HG02885 (cell line): ENCODE measurements at regions not wholly inside any gene's neighbourhood (a gene's known extent, or its start where the extent isn't known, plus 50 kb on each side); places are given as distances from the start of the nearest gene placed in this dataset.

Source experiments
- ATAC-seq: cut with Tn5 transposase; IDR thresholded peaks from one replicate; pipeline ENCODE4 v1.9.1; 2021; ENCODE audit warnings: mild to moderate bottlenecking; ENCODE audit not compliant: unreplicated experiment, poor library complexity

DNA sequence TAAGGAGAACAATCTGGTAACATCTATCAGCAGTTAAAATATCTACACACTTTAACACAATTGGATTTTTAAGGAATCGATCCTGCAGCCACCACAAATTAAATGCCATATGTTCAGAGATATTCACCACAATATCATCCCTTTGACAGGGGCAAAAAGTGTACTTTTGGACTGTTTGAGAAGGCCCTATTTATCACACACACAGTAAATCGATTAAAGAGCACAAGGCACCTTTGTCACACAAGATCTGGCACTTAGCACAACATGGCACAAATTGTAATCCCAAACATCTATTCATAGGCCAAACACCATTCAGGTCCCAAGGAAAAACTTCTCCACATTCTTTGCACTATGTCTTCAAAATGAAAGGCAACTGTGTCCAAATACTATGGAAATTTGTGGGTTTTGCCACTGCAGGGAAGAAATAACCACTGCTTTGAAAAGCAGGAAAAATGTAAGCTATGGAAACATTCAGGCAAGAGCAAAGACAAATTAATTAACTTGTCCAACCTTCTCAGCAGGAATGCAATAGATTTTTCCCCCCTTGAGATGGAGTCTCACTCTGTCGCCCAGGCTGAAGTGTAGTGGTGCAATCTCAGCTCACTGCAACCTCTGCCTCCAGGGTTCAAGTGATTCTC, 282.5 kb upstream of the TMPO start:
- no peak for ATAC-seq

DNA sequence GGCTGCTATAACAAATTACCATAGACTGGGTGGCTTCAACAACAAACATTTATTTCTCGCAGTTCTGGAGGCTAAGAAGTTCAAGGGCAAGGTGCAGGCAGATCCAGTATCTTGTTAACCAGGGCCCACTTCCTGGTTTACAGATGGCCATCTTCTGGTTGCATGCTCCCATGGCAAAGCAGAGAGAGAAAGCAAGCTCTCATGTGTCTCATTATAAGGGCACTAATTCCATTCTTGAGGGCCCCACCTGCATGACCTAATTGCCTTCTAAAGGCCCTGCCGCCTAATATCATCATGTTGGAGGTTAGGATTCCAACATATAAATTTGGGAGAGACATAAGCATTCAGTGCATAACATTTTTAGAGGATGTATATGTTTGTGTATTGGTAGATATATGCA, 280.1 kb upstream of the TMPO start:
- ATAC-seq: no peak

DNA sequence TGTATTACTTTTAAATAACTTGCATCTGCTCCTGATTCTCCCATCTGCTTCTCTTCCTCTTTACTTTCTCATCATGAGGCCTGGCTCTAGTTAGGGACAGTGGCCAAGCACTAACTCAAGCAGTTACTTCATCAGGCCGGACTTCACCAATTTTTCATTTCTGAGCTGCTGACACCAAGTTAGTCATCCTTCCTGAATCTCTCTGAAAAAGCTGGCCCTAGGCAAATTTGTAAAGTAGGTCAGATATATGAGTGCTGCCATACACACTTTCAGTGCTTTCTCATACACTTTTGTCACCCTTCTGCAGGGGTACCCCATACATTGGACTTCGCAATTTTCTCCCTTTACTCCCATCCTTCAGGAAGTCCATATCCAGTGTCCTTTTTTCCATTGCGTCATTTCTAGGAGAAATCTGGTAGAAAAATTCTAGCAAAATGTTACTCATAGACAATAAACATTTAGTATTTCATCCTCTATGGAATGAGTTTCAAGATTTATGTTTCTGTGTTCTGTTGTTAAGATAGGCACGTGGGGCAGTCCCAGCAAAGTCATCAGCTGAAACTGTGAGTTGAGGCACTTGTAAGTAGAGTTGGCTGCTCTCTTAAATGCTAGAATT, 276.8 kb upstream of the TMPO start:
- no peak for ATAC-seq

DNA sequence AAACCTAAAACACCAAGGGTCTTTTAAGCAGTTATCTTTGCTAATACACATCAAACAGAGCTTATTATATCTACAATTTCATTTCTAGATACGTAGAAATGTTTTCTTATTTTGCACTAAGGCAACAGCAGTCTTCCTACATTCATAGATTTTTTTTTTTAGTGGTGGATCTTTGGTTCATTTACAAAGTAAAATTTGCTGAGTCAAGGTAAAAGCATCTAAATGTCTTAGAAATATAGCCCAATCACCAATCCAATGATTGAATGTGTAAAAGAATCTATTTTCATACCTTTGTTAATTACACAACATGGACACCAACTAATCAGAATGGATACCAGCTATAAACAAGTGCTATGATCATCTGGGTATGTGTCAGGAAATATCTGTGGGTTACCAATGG, 272.2 kb upstream of the TMPO start:
- no peak for ATAC-seq

DNA sequence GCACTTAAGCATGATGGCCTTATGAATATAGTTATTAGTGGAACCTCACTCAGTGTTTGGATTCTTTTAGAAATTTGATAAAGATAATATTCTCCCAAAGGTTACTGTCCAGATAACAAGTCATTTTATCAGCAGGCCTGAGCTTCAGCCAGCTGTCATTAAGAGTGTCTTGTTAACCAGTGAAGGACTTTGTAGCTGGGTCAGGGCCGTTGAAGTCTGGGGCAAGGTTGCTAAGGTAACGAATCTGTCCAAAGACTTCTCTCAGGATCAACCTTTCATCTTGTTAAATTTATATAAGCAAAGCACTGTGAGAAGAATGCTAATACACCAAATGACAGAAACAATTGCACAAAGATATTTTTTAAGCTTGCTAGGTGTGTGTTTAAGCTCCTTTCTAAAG, 271.3 kb upstream of the TMPO start:
- no peak for ATAC-seq

DNA sequence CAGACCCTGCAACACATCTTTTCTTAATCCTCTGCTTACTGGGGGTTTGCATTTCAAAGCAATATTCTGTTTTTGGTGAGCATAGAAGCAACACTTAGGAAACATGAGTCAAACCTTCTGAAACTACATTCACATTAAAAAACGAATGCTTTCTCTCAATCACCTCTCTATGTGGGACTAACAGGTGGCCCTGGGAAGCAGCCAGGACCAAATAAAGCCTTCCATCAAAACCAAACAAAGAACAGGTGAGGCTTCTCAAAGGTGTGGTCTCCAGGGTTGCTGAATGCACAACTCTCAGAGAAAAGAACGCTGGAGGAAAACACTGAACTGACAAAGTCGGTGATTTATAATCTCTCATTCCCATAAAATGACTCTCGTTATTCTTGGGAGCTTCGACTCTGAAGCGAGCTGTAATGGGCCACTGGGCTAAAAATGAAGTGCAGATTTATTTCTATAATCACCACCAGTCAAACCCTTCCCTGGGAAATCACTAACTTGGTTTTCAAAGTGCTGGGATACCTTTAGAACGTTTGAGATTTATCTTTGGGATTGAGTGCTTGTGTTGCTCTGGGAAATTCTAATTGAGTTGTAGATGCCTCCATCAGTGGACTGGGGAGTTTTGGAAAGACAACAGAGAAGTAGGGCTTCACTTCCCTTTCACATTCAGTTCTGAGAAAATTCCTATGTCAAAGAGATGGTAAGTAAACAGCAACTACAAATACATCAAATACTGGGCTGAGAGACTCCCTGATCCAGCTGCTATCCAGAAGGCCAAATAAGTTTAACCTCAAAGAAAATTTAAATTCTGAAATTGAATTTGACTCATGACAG, 262.0 kb upstream of the TMPO start:
- no peak for ATAC-seq

DNA sequence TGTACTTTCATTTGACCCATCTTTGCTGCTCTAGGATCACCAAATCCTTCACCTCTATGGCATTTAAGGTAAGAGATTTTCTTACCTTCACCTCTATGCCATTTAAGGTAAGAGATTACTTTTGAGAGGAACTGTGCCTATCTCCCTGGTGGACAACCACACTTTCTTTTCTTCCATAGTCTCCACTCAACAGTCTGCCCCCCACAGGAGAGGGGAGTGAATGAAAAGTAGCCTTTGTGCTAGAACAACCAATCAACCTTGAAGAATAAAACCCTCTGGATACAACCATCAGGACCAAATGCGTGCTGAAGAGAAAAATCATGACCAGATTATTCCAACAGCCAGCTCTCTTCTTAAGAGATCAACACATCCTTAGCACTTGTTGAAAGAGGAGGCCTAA, 258.6 kb upstream of the TMPO start:
- ATAC-seq: no peak

DNA sequence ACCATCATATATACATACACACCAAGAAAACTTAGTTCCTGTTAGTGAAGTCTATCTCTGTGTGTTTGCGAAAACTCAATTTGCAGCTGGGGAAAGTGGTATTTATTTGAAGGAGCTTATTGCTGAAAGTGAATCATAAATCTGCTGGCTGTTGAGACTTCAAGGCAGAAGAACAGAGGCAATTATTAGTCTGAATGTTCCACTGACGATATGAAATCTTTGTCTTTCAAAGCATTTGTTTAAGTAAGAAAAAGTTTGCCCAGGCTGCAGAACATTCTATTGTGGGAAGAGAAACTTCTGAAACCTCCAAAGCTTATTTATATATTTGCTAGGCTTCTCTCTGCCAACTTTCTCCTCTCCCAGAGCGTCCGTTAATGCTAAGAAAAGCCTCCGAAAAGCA, 255.7 kb upstream of the TMPO start:
- no peak for ATAC-seq

DNA sequence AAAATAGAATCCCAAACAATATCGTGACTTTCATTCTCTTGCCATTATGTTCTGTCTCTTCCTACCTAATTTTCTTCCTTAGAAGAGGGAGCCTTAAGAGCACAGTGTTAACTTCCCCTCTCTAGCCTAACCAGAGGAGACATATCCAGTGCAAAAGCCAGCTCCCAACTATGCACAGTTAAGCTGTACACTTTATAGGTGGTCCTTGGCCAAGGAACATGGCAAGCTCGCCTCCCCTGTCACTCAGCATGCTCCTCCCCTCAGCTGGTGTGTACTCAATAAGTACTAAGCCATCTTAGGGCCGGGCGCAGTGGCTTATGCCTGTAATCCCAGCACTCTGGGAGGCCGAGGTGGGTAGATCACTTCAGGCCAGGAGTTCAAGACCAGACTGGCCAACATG, 255.1 kb upstream of the TMPO start:
- ATAC-seq: no peak

DNA sequence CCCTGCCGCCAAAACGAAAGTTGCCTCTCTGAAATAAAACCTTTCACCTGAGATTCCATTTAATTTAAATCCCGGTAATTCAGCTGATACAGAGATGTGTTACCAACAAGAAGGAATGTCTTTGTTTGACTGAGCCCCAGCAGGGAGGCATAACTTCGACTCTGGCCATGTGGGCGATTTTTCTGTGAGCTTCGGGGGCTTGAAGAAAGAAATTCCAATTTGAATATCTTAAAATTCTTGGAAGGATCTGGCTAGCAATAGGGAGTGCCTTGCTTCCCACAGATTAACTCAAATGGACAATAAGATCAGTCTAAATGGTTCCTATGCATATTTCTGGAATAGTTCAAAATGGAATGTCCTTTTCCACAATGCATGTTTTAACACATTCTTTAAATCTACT, 252.5 kb upstream of the TMPO start:
- ATAC-seq: no peak

DNA sequence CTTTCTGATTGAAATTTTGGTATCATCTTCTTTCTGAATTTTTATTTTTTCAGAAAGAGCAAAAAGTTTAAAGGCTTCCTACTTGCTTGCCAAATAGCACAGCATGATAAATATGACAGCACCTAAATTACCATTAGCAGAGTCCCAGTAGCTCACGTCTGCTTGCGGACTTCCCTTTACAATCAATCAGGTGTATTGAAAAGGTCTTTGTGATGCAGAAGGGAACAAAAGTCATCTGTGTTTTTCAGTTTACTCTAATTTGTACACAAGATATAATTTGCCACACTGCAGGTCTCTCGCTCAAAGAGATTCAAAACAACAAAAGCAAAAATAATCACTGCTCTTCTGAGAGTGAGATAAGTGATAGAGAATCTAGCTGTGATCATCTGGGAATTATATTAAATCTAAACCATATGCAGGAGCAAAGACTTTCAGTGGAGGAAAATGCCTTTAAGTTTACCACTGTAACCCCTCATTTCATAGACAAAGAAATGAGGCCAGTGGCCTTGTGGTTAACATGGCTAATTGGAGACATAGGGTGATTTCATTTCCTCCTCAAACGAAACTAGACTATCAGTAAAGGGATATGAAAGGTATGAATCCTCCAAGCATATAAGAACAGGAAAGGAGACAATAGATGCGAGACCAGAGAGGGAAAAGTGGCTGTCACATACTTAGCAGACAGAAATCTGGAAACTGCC, 240.8 kb upstream of the TMPO start:
- ATAC-seq: peak; percentile 99

DNA sequence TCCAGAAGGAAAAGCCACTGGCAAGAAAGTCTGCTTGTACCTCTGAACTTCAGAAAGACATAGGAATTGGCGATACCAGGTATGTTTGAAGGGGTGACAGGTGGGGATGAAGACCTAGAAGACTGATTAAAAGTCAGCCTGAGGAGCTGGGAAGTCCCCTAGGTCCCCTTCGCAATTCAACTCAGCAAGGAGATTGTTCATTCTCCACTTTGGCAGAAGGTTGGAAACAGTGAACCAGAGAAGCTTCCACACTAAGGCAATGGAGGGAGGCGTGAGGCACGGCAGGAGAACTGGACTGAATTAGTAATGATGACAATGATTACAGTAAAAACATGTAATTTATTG, 240.3 kb upstream of the TMPO start:
- ATAC-seq: peak; percentile 49

DNA sequence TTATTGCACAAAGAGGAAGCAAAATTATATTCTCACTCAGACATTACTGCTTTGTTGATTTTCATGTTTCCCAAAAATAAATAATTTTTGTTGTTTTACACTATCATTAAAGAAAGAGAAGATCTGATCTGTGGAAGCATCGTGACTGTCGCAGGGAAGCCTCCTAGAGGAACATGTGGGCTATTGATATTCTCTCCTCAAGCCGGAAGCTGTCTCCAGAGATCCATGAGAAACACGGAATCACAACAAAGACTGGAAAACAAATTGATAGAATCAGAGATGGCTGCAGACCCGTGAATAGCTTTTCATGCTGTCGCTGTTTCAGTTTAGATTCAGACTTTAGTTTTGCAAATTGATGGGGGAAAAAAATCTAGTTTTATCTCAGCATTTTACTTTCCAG, 235.2 kb upstream of the TMPO start:
- no peak for ATAC-seq

DNA sequence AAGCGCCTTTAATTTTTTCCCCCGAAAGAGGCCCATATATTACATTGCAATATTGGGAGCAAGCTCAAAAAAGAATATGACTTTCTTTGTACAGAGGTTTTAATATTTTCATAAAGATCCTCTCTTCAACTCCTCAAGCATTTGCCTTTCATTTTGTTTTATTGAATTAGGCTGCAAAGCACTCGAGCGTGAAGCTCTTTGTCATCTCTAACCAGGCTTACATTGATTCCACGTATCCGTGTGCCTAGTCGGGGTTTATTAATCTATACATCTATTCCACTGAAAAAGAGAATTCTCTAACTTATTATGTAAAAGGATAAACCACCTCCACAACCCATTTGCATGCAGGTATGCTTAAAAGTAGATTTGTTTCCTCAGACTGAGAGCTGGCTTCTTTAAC, 234.8 kb upstream of the TMPO start:
- no peak for ATAC-seq

DNA sequence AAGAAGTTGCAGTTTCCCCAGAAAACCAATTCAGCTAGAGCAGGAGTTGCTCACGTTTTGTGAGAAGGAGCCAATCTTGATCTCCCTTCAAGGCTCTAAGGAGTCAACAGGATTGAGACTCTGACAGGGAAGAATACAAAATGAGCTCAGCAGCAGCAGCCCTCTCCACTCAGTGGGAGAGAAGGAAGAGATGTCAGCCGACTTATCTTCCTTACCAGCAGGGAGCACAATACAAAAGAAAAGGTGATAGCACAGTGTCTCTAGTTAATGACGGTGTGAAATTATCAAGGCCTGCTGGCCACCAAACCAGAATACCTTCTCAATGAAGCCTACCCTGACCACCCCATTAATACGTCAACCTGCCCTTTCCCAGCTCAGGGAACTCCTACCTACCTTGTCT, 223.6 kb upstream of the TMPO start:
- no peak for ATAC-seq

DNA sequence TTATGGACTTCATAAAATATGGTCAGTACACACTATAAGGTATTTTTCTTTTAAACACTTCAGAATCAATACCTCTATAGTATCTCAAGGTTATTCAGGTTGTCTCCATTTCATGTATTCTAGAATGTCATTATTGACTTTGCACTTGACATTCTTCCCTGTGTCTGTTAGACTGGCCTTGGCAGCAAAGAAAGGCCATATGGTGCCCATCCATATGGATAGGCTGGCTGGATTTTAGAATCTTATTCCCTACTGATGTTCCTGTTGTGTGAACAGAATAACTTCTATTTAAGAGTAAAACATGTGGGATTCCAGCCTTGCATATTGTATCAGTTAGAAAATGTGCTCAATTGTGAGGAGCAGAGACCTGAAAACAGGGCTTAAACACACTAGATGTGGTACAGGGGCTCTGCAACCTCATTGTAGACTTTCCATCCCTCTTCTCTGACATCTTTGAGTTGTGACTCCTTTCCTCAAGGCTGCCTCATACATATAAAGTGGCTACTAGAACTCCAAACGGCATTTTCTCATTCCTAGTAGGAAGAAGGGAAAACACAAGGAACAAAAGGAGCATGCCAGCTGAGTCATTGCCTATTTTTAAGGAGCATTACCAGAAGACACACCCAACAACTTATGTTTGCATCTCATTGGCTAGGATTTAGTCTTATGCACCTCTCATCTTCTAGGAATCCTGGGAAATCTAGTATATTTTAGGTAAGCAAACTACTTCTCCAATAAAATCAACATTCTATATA, 221.2 kb upstream of the TMPO start:
- ATAC-seq: no peak

DNA sequence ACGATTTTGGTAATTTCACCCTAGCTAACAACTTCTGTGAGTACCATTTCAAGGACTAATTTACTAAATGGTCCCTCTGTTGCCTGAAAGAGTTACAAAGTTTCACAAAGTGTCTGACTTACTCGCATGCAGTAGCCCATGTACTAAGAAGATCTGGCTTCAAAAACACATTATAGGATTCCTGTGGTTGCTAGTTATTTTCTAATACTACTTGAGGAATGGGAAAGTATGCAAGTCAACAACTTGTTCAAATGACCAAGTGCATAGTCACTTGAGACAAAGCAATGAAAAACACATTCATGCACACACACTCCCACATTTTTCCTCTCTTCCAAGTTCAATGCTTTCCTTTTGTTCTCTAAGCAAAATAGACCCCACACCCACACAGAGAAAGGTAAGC, 219.7 kb upstream of the TMPO start:
- no peak for ATAC-seq

DNA sequence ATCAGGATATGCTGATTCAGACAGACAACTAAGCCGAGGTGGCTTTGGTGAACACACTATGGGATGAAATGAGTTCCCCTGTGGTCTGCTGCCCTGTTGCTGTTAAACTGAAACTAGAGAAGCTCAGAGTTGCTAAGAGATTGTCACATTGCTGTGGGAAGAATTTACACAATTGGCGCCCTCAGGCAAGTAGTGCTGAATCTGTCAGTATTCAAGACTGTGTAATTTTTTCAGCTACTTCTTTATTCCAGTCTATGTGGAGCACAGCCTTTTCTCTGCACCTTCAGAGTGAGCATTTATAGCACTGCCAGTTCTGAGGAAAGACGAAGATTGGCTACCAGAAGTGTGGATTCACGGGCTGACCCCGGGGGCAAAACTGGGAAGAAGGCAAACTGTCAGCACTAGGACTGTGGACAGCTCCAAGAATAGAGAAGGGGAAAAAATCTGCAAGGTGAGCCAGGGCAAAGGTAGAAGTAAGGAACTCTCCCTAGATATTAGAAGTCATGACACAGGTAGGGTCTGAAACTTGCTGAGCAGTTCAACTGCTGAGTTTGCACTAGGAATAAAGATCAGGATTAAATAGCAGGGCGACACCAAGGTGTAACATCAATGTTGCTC, 218.8 kb upstream of the TMPO start:
- ATAC-seq: no peak

DNA sequence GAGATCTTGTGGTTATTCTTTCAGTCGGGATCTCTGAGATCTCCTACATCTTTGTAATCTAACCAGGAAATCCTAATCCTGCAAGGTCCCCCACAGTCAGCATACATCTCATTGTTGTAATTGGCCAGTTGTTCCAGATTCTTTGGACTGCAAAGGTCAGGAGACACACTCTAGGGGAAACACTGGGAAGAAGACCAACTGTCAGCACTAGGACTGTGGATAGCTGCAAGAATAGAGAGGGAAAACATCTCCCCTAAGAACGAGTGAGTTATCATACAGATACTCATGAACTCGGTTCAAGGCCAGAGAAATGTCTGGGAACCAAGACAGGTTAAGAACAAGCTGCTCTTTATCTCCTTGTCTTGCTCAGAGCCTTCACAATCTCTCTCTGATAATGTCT, 217.9 kb upstream of the TMPO start:
- no peak for ATAC-seq

DNA sequence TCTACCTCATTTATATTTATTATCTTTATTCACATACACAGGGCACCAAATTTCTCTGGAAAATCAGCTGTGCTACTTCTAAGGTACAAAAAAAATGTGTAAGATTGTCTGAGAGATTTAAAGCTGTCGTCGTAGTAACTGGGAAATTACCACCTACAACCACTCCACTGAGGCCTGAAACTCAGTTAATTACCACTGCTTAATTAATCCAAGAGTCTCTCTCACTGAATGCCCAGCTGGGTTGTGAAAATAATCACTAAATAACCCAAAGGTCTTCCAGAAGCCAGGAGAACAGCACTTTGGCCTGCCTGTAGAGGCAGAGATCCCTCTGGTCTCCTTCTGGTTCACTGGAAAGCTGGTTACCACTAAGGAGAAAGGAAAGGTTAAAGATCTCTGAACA, 207.2 kb upstream of the TMPO start:
- ATAC-seq: no peak
